Small intestine (tissue), 7 donors: ENCODE measurements at regions not wholly inside any gene's neighbourhood (a gene's known extent, or its start where the extent isn't known, plus 50 kb on each side); places are given as distances from the start of the nearest gene placed in this dataset.
"Not testable (repeated sequence)": the region's sequence is repeated elsewhere in the genome, so short reads cannot be mapped to it uniquely, and the experiment has no call there.

Experiments
- DNase-seq, 2 donors: peaks; one replicate each; pipeline versions ENCODE4 v3.0.0 to v3.0.0-alpha.2; 2013
- FAIRE-seq: peaks from 2 replicates; lab custom pipeline; 2012; peaks lifted over from hg19 to GRCh38; lab: Jason Lieb, UNC
- H3K27ac ChIP-seq, 3 donors: one replicate each; pipeline ENCODE4 v1.5.1; 2013; ENCODE audit warnings: low read length in 2 of 3, mild to moderate bottlenecking in 2 of 3, control low read depth in 1 of 3, inconsistent platforms in 1 of 3, low read depth in 1 of 3, moderate library complexity in 1 of 3
- H3K27me3 ChIP-seq, 3 donors: one replicate each; pipeline ENCODE4 v1.6.1; 2013; ENCODE audit warnings: low read length in 3 of 3, inconsistent platforms in 1 of 3; ENCODE audit not compliant: control insufficient read depth in 3 of 3, insufficient read depth in 3 of 3
- H3K36me3 ChIP-seq, 3 donors: one replicate each; pipeline ENCODE4 v1.6.1; 2013; ENCODE audit warnings: low read length in 3 of 3, inconsistent platforms in 1 of 3, low read depth in 1 of 3, mild to moderate bottlenecking in 1 of 3, moderate library complexity in 1 of 3; ENCODE audit not compliant: control insufficient read depth in 3 of 3, insufficient read depth in 2 of 3
- H3K4me1 ChIP-seq, 3 donors: one replicate each; pipeline ENCODE4 v1.6.1; 2013; ENCODE audit warnings: low read length in 2 of 3, inconsistent platforms in 1 of 3, low read depth in 1 of 3, mild to moderate bottlenecking in 1 of 3, moderate library complexity in 1 of 3; ENCODE audit not compliant: control insufficient read depth in 3 of 3, insufficient read depth in 2 of 3
- H3K4me3 ChIP-seq, 3 donors: one replicate each; pipeline ENCODE4 v1.5.1; 2013; ENCODE audit warnings: low read length in 3 of 3, control low read depth in 1 of 3, inconsistent platforms in 1 of 3, low read depth in 1 of 3, mild to moderate bottlenecking in 1 of 3, moderate library complexity in 1 of 3
- H3K9me3 ChIP-seq, 2 donors: one replicate each; pipeline ENCODE4 v1.6.1; 2013; ENCODE audit warnings: low read depth in 1 of 2, low read length in 1 of 2; ENCODE audit not compliant: control insufficient read depth in 2 of 2, insufficient read depth in 1 of 2
- WGBS, 3 donors: extraction: QIAGEN DNeasy Blood & Tissue Kit; methylation state at CpG; one replicate each; pipeline ENCODE4 v1.1.7; 2013; 5-methylcytosine and 5-hydroxymethylcytosine counted together
- donor health status: healthy with polysubstance abuse.
- donor health status: control.
- donor health status: control.
- donor health status: Bipolar disorder and iron deficiency.
- donor health status: healthy.

GRCh38 chr20:22826306-22827230 is 208.5 kb upstream of the SSTR4 start:
- Histone ChIP-seq H3K4me1 (no peaks in the 10 kb centered on the region), H3K9me3 (no peaks in the 10 kb centered on the region), H3K36me3 (no peaks in the 10 kb centered on the region), H3K27ac (no peak overlapping the region), H3K27me3 (no peaks in the 10 kb centered on the region), H3K4me3 (no peak overlapping the region)
- DNase-seq (no peak), FAIRE-seq (no peak)
- 76 to 80% (median 77%) methylated on average over 8 of the region's 8 CpGs for WGBS, 3 donors

GRCh38 chr20:22827916-22828315 is 207.2 kb upstream of the SSTR4 start:
- no peaks in the 10 kb centered on the region for H3K4me1 ChIP-seq
- H3K27ac ChIP-seq: no peak overlapping the region
- DNase-seq (no peak), FAIRE-seq (no peak)
- H3K27me3 ChIP-seq: no peaks in the 10 kb centered on the region
- 44 to 77% (median 53%) methylated on average over 3 of the region's 3 CpGs for WGBS, 3 donors
- H3K36me3 ChIP-seq: no peaks in the 10 kb centered on the region
- H3K9me3 ChIP-seq: no peaks in the 10 kb centered on the region
- H3K4me3 ChIP-seq: no peak overlapping the region

GRCh38 chr20:22829356-22829755 is 205.8 kb upstream of the SSTR4 start:
- Histone ChIP-seq H3K4me3 (no peak overlapping the region), H3K27me3 (no peaks in the 10 kb centered on the region), H3K27ac (no peak overlapping the region), H3K4me1 (no peaks in the 10 kb centered on the region), H3K36me3 (no peaks in the 10 kb centered on the region), H3K9me3 (no peaks in the 10 kb centered on the region)
- 69 to 83% (median 77%) methylated on average over 3 of the region's 3 CpGs for WGBS, 3 donors
- FAIRE-seq: no peak
- no peak for DNase-seq

DNA sequence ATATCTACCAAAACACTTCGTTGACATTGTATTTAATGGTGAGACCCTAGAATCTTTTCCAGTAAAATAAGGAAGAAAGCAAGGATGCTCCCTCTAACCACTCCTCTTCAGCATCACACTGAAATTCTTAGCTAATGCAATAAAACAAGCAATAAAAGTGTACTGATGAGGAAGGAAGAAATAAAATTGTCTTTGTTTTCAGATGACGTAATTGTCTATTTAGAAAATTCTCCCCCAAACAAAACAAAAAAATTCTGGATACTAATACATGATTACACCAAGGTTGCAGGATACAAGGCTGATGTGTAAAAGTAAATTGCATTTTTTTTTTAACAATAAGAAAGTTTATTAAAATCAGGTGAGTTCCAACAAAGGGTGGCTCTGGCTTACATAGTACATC is 205.0 kb upstream of the SSTR4 start:
- Histone ChIP-seq H3K27ac (no peak overlapping the region), H3K4me3 (no peak overlapping the region), H3K9me3 (no peaks in the 10 kb centered on the region), H3K27me3 (no peaks in the 10 kb centered on the region), H3K4me1 (no peaks in the 10 kb centered on the region), H3K36me3 (no peaks in the 10 kb centered on the region)
- no peak for DNase-seq
- no peak for FAIRE-seq
- 22 to 52% (median 28%) methylated on average over 2 of the region's 2 CpGs for WGBS, 3 donors

- DNase-seq, H3K9me3 ChIP-seq, H3K4me3 ChIP-seq, H3K4me1 ChIP-seq, FAIRE-seq, H3K36me3 ChIP-seq, H3K27ac ChIP-seq, H3K27me3 ChIP-seq: not testable (repeated sequence)
- WGBS, 3 donors: 69 to 93% (median 77%) methylated on average over 2 of the region's 2 CpGs
These were observed 204.4 kb upstream of the SSTR4 start for GRCh38 chr20:22830715-22831114.

DNA sequence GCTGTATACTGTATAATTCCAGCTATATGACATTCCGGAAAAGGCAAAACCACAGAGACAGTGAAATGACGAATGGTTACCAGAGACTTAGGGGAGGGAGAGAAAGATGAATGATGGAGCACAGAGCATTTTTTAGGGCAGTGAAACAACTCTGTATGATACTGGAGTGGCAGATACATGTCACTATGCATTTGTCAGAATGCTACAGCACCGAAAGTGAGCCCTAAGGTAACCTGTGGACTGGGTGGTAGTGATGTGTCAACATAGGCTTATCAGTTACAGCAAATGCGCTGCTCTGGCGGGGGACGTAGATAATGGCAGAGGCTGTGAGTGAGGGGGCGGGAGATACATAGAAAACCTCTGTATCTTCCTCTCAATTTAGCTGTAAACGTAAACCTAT is 201.3 kb upstream of the SSTR4 start:
- DNase-seq (no peak), FAIRE-seq (no peak)
- Histone ChIP-seq H3K36me3 (no peaks in the 10 kb centered on the region), H3K27ac (no peak overlapping the region), H3K4me1 (no peaks in the 10 kb centered on the region), H3K4me3 (no peak overlapping the region), H3K9me3 (no peaks in the 10 kb centered on the region), H3K27me3 (no peaks in the 10 kb centered on the region)
- WGBS, 3 donors: 24 to 63% (median 45%) methylated on average over 8 of the region's 8 CpGs

DNA sequence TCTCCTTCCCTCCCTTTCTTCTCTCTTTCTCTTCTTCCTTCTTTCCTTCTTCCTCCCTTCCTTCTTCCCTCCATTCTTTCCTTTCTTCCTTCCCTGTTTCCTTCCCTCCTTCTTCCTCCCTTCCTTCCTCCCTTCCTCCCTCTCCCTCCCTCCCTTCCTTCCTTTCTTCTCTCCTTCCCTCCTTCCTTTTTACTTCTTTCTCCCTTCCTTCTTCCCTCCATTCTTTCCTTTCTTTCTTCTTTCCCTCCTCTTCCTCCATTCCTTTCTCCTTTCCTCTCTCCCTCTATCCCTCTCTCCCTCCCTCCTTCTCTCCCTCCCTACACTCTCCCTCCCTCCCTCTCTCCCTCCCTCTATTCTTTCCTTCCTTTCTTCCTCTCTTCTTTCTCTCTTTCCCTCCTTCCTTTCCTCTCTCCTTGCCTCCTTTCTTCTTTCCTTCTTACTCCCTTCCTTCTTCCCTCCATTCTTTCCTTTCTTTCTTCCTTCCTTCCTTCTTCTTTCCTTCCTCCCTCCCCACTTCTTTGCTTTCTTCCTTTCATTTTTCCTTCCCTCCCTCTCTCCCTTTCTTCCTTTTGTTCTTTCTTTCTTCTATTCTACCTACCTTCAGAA is 200.4 kb upstream of the SSTR4 start:
- no peaks in the 10 kb centered on the region for H3K9me3 ChIP-seq
- no peaks in the 10 kb centered on the region for H3K36me3 ChIP-seq
- no peak for DNase-seq
- H3K27ac ChIP-seq: no peak overlapping the region
- H3K4me3 ChIP-seq: no peak overlapping the region
- H3K4me1 ChIP-seq: no peaks in the 10 kb centered on the region
- FAIRE-seq: no peak
- no peaks in the 10 kb centered on the region for H3K27me3 ChIP-seq

DNA sequence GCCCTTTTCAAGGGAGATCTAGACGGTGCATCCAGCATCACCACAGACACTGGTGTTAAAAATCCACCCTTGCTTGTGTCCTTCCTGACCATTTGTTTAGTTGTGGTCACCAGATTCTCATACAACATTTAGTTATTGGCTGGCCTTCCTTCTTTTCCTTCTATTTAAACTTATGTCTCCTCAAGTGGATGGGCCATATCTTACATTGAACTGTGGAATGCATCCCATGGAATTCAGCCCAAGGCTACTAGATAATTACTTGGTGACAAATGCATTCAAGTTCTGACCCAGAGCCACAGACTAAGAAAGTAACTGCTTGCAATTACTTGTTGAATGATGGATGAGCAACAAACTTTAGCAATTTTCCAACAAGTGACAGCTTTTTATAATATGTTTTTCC is 198.9 kb upstream of the SSTR4 start:
- DNase-seq (no peak), FAIRE-seq (no peak)
- 59 to 83% (median 63%) methylated on average over 1 of the region's 1 CpG for WGBS, 3 donors
- Histone ChIP-seq H3K9me3 (no peaks in the 10 kb centered on the region), H3K27ac (no peak overlapping the region), H3K4me1 (no peaks in the 10 kb centered on the region), H3K36me3 (no peaks in the 10 kb centered on the region), H3K4me3 (no peak overlapping the region), H3K27me3 (no peaks in the 10 kb centered on the region)
